Peyer's patch (tissue), 4 donors: ENCODE measurements at regions not wholly inside any gene's neighbourhood (a gene's known extent, or its start where the extent isn't known, plus 50 kb on each side); places are given as distances from the start of the nearest gene placed in this dataset.

ENCODE experiments used
- POLR2A ChIP-seq, 2 donors: fragments of 450-650 bp; IDR thresholded peaks; one replicate each; pipeline ENCODE4 v1.5.1; 2017; ENCODE audit warnings: antibody characterized with exemption in 2 of 2, mild to moderate bottlenecking in 2 of 2, moderate library complexity in 2 of 2
- TF ChIP-seq, protein P1 (sequence below), 6 experiments: fragments of 450-650 bp in 4 of 6; fragments of 200-600 bp in 2 of 6; sonication (generic) in 1 of 6; IDR thresholded peaks; one replicate each; pipeline ENCODE4 v1.5.1; 2017 to 2019; ENCODE audit warnings: antibody characterized with exemption in 6 of 6, mild to moderate bottlenecking in 3 of 6, moderate library complexity in 1 of 6

DNA sequence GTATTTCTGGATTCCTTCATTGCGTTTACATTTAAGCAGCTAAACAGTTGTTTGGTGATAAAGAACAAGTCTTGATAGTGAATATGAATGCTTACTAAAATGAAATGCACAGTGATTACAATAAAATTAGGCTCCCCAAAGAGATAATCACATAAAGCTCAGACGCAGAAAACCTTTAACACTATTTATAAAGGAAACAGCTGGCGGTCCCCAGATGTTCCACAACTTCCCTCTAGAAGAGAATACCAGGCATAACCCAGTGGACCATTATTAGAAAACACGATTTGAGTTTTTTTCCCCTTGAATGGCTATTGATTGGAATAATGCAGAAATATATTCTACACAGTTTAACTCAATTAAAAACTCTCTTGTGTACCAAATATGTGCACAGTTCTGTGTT lies 573.2 kb downstream of the DIPK2A start:
- no peak for TF ChIP-seq POLR2A (IDR thresholded peaks at IDR 0.05)
- TF ChIP-seq, protein P1, sequence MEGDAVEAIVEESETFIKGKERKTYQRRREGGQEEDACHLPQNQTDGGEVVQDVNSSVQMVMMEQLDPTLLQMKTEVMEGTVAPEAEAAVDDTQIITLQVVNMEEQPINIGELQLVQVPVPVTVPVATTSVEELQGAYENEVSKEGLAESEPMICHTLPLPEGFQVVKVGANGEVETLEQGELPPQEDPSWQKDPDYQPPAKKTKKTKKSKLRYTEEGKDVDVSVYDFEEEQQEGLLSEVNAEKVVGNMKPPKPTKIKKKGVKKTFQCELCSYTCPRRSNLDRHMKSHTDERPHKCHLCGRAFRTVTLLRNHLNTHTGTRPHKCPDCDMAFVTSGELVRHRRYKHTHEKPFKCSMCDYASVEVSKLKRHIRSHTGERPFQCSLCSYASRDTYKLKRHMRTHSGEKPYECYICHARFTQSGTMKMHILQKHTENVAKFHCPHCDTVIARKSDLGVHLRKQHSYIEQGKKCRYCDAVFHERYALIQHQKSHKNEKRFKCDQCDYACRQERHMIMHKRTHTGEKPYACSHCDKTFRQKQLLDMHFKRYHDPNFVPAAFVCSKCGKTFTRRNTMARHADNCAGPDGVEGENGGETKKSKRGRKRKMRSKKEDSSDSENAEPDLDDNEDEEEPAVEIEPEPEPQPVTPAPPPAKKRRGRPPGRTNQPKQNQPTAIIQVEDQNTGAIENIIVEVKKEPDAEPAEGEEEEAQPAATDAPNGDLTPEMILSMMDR (IDR thresholded peaks at IDR 0.05) = no peak
